NCI-H748 (cell line): ENCODE measurements at regions not wholly inside any gene's neighbourhood (a gene's known extent, or its start where the extent isn't known, plus 50 kb on each side); places are given as distances from the start of the nearest gene placed in this dataset.
"Not testable (repeated sequence)": the region's sequence is repeated elsewhere in the genome, so short reads cannot be mapped to it uniquely, and the experiment has no call there.

Experiments
- DNase-seq: peaks from one replicate; lab custom pipeline; 2025; ENCODE audit not compliant: unreplicated experiment; lab: John Stamatoyannopoulos, UW

- DNase-seq = no peak
These were observed 140.0 kb upstream of the SERTAD2 start for GRCh38 chr2:64793701-64794100.

GRCh38 chr2:64794426-64794995, 140.8 kb upstream of the SERTAD2 start:
- no peak for DNase-seq

- DNase-seq = no peak
These were observed 141.4 kb upstream of the SERTAD2 start for GRCh38 chr2:64795024-64795592.

- no peak for DNase-seq
These were observed 143.2 kb upstream of the SERTAD2 start for GRCh38 chr2:64796926-64797325.

- peak; percentile 60 for DNase-seq
These were observed 144.3 kb upstream of the SERTAD2 start for GRCh38 chr2:64797881-64798575.

GRCh38 chr2:64799592-64800252, 146.0 kb upstream of the SERTAD2 start:
- DNase-seq = no peak

GRCh38 chr2:64803776-64804175, 150.1 kb upstream of the SERTAD2 start:
- no peak for DNase-seq

- no peak for DNase-seq
These were observed 150.9 kb upstream of the SERTAD2 start for GRCh38 chr2:64804651-64805050.

- DNase-seq = no peak
These were observed 153.7 kb upstream of the SERTAD2 start for GRCh38 chr2:64807417-64807816.

- DNase-seq = no peak
These were observed 154.4 kb upstream of the SERTAD2 start for GRCh38 chr2:64808092-64808491.

GRCh38 chr2:64808754-64809153, 155.0 kb upstream of the SERTAD2 start:
- no peak for DNase-seq

- DNase-seq = no peak
These were observed 155.5 kb upstream of the SERTAD2 start for GRCh38 chr2:64809216-64809615.

- no peak for DNase-seq
These were observed 158.6 kb upstream of the SERTAD2 start for GRCh38 chr2:64812285-64812684.

- DNase-seq = no peak
These were observed 160.3 kb upstream of the SERTAD2 start for GRCh38 chr2:64814007-64814406.

GRCh38 chr2:64816526-64816925, 162.8 kb upstream of the SERTAD2 start:
- not testable (repeated sequence) for DNase-seq

- no peak for DNase-seq
These were observed 163.7 kb upstream of the SERTAD2 start for GRCh38 chr2:64817453-64817852.

- no peak for DNase-seq
These were observed 164.9 kb upstream of the SERTAD2 start for GRCh38 chr2:64818664-64819060.

- no peak for DNase-seq
These were observed 165.6 kb upstream of the SERTAD2 start for GRCh38 chr2:64819361-64819760.

- DNase-seq = no peak
These were observed 166.3 kb upstream of the SERTAD2 start for GRCh38 chr2:64819774-64820688.

GRCh38 chr2:64820901-64821300, 167.2 kb upstream of the SERTAD2 start:
- no peak for DNase-seq

GRCh38 chr2:64823794-64824193, 165.4 kb upstream of the SLC1A4 start:
- DNase-seq = no peak
